GM18511 (cell line): ENCODE measurements at regions not wholly inside any gene's neighbourhood (a gene's known extent, or its start where the extent isn't known, plus 50 kb on each side); places are given as distances from the start of the nearest gene placed in this dataset.
"Not testable (repeated sequence)": the region's sequence is repeated elsewhere in the genome, so short reads cannot be mapped to it uniquely, and the experiment has no call there.

Source experiments
- ATAC-seq: cut with Tn5 transposase; IDR thresholded peaks from one replicate; pipeline ENCODE4 v1.9.1; 2021; ENCODE audit warnings: mild to moderate bottlenecking, moderate library complexity; ENCODE audit not compliant: unreplicated experiment

- no peak for ATAC-seq
Observed at GRCh38 chr16:65716737-65717700, 595.2 kb upstream of the CDH11 start.

- ATAC-seq: no peak
Observed at GRCh38 chr16:65713181-65713808, 591.4 kb upstream of the CDH11 start.

- ATAC-seq: no peak
Observed at GRCh38 chr16:65710107-65710506, 588.2 kb upstream of the CDH11 start.

GRCh38 chr16:65704866-65705265, 583.0 kb upstream of the CDH11 start:
- ATAC-seq: no peak

GRCh38 chr16:65702707-65703402, 581.0 kb upstream of the CDH11 start:
- no peak for ATAC-seq

- no peak for ATAC-seq
Observed at GRCh38 chr16:65700596-65700995, 578.7 kb upstream of the CDH11 start.

GRCh38 chr16:65698791-65699321, 577.0 kb upstream of the CDH11 start:
- ATAC-seq: no peak

- ATAC-seq: no peak
Observed at GRCh38 chr16:65697521-65697920, 575.7 kb upstream of the CDH11 start.

GRCh38 chr16:65697065-65697464, 575.2 kb upstream of the CDH11 start:
- ATAC-seq: no peak

- not testable (repeated sequence) for ATAC-seq
Observed at GRCh38 chr16:65691846-65692245, 570.0 kb upstream of the CDH11 start.

GRCh38 chr16:65689726-65690125, 567.9 kb upstream of the CDH11 start:
- no peak for ATAC-seq

GRCh38 chr16:65688301-65688700, 566.4 kb upstream of the CDH11 start:
- ATAC-seq: no peak

GRCh38 chr16:65684230-65684629, 562.4 kb upstream of the CDH11 start:
- no peak for ATAC-seq

- no peak for ATAC-seq
Observed at GRCh38 chr16:65681406-65681805, 559.5 kb upstream of the CDH11 start.

- ATAC-seq: no peak
Observed at GRCh38 chr16:65679785-65680184, 557.9 kb upstream of the CDH11 start.

GRCh38 chr16:65675161-65675560, 553.3 kb upstream of the CDH11 start:
- no peak for ATAC-seq

GRCh38 chr16:65672960-65673359, 551.1 kb upstream of the CDH11 start:
- ATAC-seq: no peak

GRCh38 chr16:65671071-65671470, 549.2 kb upstream of the CDH11 start:
- ATAC-seq: no peak

- ATAC-seq: no peak
Observed at GRCh38 chr16:65668064-65668595, 546.3 kb upstream of the CDH11 start.

GRCh38 chr16:65667011-65667578, 545.2 kb upstream of the CDH11 start:
- no peak for ATAC-seq
